Gastroesophageal sphincter (tissue), 4 donors: ENCODE measurements at regions not wholly inside any gene's neighbourhood (a gene's known extent, or its start where the extent isn't known, plus 50 kb on each side); places are given as distances from the start of the nearest gene placed in this dataset.

Experiments used
- ATAC-seq: fragments of 150-250 bp; one replicate; pipeline ENCODE4 v1.9.1; 2016; ENCODE audit warnings: mild to moderate bottlenecking, moderate library complexity
- H3K27ac ChIP-seq, 4 donors: fragments of 200-600 bp; sonication (generic) in 3 of 4; 1 replicate in 3 of 4; 2 replicates in 1 of 4; pipeline ENCODE4 v1.5.1; 2016 to 2019
- H3K27me3 ChIP-seq: fragments of 200-600 bp; sonication (generic); one replicate; pipeline ENCODE4 v1.5.1; 2019
- H3K36me3 ChIP-seq, 2 donors: fragments of 200-600 bp; sonication (generic); one replicate each; pipeline ENCODE4 v1.5.1; 2019; ENCODE audit warnings: control low read depth in 1 of 2
- H3K4me1 ChIP-seq, 3 donors: fragments of 200-600 bp; sonication (generic); 1 replicate in 2 of 3; 2 replicates in 1 of 3; pipeline ENCODE4 v1.5.1; 2016 to 2019; ENCODE audit warnings: control low read depth in 2 of 3
- H3K4me3 ChIP-seq, 2 donors: fragments of 200-600 bp; sonication (generic); one replicate each; pipeline ENCODE4 v1.5.1; 2019; ENCODE audit warnings: mild to moderate bottlenecking in 1 of 2, moderate library complexity in 1 of 2
- H3K9me3 ChIP-seq, 3 donors: fragments of 200-600 bp; sonication (generic); one replicate each; pipeline ENCODE4 v1.5.1; 2017 to 2019; ENCODE audit warnings: control low read depth in 2 of 3
- CTCF ChIP-seq, 4 experiments: fragments of 200-600 bp in 2 of 4; fragments of 450-650 bp in 2 of 4; sonication (generic) in 1 of 4; IDR thresholded peaks; one replicate each; pipeline ENCODE4 v1.5.1; 2017 to 2019; ENCODE audit warnings: antibody characterized with exemption in 4 of 4, mild to moderate bottlenecking in 2 of 4, moderate library complexity in 2 of 4
- EP300 ChIP-seq: sonication (generic); formaldehyde crosslinking; IDR thresholded peaks from one replicate; pipeline ENCODE4 v1.6.1; 2017; ENCODE audit warnings: antibody characterized with exemption, mild to moderate bottlenecking
- POLR2A ChIP-seq, 2 donors: fragments of 450-650 bp; IDR thresholded peaks; one replicate each; pipeline ENCODE4 v1.6.1; 2017; ENCODE audit warnings: antibody characterized with exemption in 2 of 2, mild to moderate bottlenecking in 2 of 2, moderate library complexity in 1 of 2
- POLR2AphosphoS5 ChIP-seq: sonication (generic); formaldehyde crosslinking; IDR thresholded peaks from one replicate; pipeline ENCODE4 v1.6.1; 2017; ENCODE audit warnings: antibody characterized with exemption
- WGBS, 2 donors: methylation state at CpG; one replicate each; pipeline ENCODE4 v1.1.5; 2018; ENCODE audit warnings: low coverage in 1 of 2; 5-methylcytosine and 5-hydroxymethylcytosine counted together

DNA sequence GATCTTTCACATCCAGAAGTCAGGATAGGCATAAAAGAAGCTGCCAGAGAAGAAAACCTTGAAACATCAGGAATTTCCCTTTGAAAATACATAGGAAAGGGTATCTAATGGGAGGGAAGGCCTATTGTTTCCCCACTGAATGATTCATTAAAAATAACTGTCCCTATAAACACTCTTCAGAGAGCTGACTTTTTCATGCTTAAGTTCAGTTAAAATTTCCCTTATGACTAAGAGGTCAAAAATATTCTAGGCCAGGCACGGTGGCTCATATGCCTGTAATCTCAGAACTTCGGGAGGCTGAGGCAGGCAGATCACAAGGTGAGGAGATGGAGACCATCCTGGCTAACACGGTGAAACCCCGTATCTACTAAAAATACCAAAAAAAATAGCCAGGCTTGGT is 499.5 kb downstream of the ENC1 start:
- ATAC-seq, result no peak
- no peaks in the 10 kb centered on the region for H3K4me1 ChIP-seq
- H3K27ac ChIP-seq, result no peak overlapping the region
- no peaks in the 10 kb centered on the region for H3K27me3 ChIP-seq
- H3K9me3 ChIP-seq, result no peaks in the 10 kb centered on the region
- no peaks in the 10 kb centered on the region for H3K36me3 ChIP-seq
- 46 to 64% methylated on average over 4 of the region's 4 CpGs for WGBS, 2 donors
- no peak overlapping the region for H3K4me3 ChIP-seq
- no peak for TF ChIP-seq EP300
- TF ChIP-seq POLR2AphosphoS5, result no peak
- no peak for TF ChIP-seq CTCF (IDR thresholded peaks at IDR 0.05)
- no peak for TF ChIP-seq POLR2A (IDR thresholded peaks at IDR 0.05)

DNA sequence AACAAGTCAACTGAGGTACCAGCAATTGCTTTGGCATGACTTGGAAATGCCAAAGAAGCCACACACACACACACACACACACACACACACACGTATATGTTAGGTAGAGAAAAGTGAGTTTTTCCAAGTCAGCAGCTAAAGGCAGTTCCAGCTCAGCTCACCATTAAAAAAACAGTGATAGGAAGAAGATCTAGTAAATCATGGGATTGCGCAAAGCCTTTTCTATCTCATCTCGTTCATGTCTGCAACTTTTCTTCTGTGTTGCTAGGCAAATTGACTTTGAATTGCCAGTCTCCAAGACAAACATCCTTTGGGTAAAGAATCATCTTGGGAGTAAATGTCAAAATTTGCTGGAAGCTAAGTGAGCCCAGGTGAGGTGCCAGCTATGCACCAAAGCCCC is 500.1 kb downstream of the ENC1 start:
- 70 to 100% methylated on average over 1 to 3 of the region's 3 CpGs for WGBS, 2 donors
- no peak for ATAC-seq
- TF ChIP-seq EP300 (no peak), POLR2A (IDR thresholded peaks at IDR 0.05) (no peak), CTCF (IDR thresholded peaks at IDR 0.05) (no peak), POLR2AphosphoS5 (no peak)

DNA sequence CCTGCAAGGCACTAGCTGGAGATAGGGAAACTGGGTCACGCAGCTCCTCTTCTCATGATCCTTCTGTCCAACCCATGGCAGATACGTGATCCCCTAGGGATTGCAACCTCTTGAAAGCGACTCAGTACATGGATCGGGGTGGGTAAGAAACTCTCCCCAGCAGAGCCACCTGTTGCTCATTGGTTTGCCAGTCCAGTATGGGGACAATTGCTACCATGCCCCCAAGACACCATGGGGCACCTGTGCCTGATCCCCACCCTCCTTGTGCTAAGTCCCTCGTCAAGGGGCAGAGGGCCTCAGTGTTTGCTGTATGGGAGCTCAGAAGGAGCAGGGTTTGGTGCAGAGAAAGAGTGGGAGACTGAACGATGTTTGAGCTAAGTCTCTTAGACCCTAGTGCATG is 500.9 kb downstream of the ENC1 start:
- Histone ChIP-seq H3K27ac (no peak overlapping the region), H3K4me3 (no peak overlapping the region), H3K4me1 (no peaks in the 10 kb centered on the region), H3K9me3 (no peaks in the 10 kb centered on the region), H3K27me3 (no peaks in the 10 kb centered on the region), H3K36me3 (no peaks in the 10 kb centered on the region)
- WGBS, 2 donors, result 96% methylated on average over 5 of the region's 6 CpGs
- no peak for TF ChIP-seq POLR2A (IDR thresholded peaks at IDR 0.05)
- TF ChIP-seq CTCF (IDR thresholded peaks at IDR 0.05), result no peak
- TF ChIP-seq EP300, result no peak
- no peak for TF ChIP-seq POLR2AphosphoS5
- no peak for ATAC-seq

More for the DNA sequence above, 500.1 kb downstream of the ENC1 start:
- H3K27ac ChIP-seq, result no peak overlapping the region
- H3K4me3 ChIP-seq, result no peak overlapping the region
- H3K36me3 ChIP-seq, result no peaks in the 10 kb centered on the region
- H3K9me3 ChIP-seq, result no peaks in the 10 kb centered on the region
- H3K4me1 ChIP-seq, result no peaks in the 10 kb centered on the region
- no peaks in the 10 kb centered on the region for H3K27me3 ChIP-seq

DNA sequence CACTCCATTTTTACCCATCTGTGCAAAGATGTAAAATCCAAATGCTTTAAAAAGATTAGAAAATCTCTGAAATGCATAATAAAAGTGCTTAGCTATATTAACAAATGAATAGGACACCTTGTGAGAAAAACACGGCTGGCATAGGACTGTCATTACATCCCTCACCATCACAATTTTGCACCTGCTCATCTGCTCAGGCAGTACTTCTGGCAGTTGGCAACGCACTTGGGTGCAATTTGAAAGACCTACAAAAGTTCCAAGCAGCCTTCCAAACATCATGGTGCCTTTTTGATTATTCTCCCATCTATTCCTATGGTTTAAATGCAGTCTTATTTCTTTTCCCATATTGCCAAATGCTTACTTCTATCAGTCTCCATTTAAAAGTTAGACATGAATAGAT is 501.8 kb downstream of the ENC1 start:
- TF ChIP-seq POLR2A (IDR thresholded peaks at IDR 0.05) (no peak), CTCF (IDR thresholded peaks at IDR 0.05) (no peak), POLR2AphosphoS5 (no peak), EP300 (no peak)

DNA sequence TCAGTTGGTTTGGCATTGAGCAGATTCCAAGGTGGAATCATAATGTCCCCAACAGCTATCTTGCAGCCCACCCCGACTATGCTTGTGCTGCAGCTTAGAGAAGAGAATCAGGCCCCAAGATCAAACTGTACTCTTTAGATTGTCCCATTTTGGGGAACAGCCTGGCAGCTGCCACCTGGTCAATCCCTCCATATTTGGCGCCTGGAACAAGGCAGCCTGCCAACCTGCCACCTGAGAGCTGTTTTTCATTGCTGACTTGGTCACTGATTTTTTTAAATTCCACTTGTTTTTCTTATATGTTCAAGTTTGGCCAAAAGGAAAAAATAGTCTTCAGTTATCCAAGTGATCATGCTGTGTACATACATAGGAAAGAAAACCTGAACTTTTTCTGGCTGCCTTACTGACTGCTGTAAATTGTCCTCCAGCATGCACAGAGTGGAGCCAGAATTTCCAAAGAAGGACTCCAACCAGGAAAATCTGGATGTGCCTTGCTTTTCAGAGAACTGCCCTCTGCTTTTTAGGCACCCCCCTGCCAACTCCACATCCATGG is 504.2 kb downstream of the ENC1 start:
- no peak for ATAC-seq
- Histone ChIP-seq H3K27me3 (no peaks in the 10 kb centered on the region), H3K36me3 (no peaks in the 10 kb centered on the region), H3K4me3 (no peak overlapping the region), H3K4me1 (no peaks in the 10 kb centered on the region), H3K27ac (no peak overlapping the region), H3K9me3 (no peaks in the 10 kb centered on the region)
- TF ChIP-seq POLR2AphosphoS5, result no peak
- no peak for TF ChIP-seq EP300
- TF ChIP-seq POLR2A (IDR thresholded peaks at IDR 0.05), result no peak
- 65 to 100% methylated on average over 1 to 2 of the region's 2 CpGs for WGBS, 2 donors

More for the DNA sequence above, 501.8 kb downstream of the ENC1 start:
- no peaks in the 10 kb centered on the region for H3K27me3 ChIP-seq
- WGBS, 2 donors, result 93 to 100% methylated on average over 1 to 2 of the region's 2 CpGs
- no peak overlapping the region for H3K27ac ChIP-seq
- H3K36me3 ChIP-seq, result no peaks in the 10 kb centered on the region
- ATAC-seq, result no peak
- no peak overlapping the region for H3K4me3 ChIP-seq
- H3K9me3 ChIP-seq, result no peaks in the 10 kb centered on the region
- H3K4me1 ChIP-seq, result no peaks in the 10 kb centered on the region
